NCI-H146 treated with DMSO at 0.1 percent for 48 hours (cell line): ENCODE measurements at regions not wholly inside any gene's neighbourhood (a gene's known extent, or its start where the extent isn't known, plus 50 kb on each side); places are given as distances from the start of the nearest gene placed in this dataset.
A peak's percentile ranks its signal among the peaks of the same experiment; 100 is the strongest.

Source experiments
- DNase-seq: peaks from one replicate; lab custom pipeline; 2025; ENCODE audit not compliant: unreplicated experiment; lab: John Stamatoyannopoulos, UW

DNA sequence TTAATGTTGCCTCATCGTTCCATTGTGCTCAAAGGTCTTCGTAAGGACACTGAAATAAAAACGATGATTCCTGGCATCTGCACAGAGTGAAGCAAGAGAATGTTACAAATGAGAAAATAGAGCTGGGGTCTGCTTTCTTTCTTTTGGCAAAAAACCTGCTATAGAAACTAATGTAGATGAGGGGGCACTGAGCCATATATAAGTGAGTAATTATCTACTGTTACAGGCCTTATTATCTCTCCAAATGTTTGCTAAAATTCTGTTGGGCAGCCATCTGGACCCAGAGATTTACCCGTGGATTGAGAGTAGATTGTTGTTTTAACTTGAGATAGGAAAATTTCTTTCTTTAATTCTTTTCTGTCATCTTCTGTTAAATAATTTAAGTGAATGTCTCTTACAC, 472.5 kb upstream of the PIK3C3 start:
- no peak for DNase-seq

GRCh38 chr18:41466436-41467160, 488.4 kb upstream of the PIK3C3 start:
- no peak for DNase-seq

DNA sequence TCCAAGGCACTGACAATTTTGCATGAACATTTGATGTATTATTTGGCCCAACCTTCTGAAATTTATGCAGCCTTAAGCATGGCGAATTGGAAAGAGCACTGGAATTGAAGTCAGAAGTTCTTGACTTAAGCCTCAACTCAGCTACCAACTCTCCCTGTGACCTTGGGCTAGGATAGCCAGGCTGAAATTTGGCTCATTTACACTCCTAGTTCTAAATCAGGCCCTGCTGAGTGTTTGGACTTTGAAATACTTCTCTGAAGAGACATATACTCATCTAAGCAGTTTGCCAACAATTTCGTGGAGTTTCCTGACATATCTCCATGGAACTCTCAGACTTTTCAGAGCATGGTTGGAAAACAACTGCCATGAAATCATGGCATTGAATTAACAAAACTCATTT, 489.6 kb upstream of the PIK3C3 start:
- DNase-seq, result no peak

GRCh38 chr18:41464278-41464677, 490.8 kb upstream of the PIK3C3 start:
- DNase-seq, result no peak

DNA sequence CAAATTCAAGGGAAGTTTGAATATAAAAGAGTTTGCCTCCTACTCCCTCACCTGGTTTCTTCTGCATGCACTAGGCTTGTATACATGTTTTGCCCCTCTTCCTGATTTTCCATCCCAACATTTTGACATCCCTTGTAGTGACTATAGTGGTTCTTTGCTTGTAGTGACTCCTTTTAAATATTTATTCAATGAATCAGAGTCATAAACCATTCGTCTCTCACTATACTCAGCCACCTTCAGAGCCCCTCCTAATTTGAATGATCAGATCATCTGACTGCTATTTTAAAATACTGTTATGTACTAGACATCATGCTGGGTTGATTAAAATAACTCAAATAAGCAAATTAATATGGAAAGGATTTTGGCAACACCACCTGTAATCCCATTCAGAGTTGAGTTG, 492.1 kb upstream of the PIK3C3 start:
- DNase-seq, result no peak

GRCh38 chr18:41461114-41461513, 493.9 kb upstream of the PIK3C3 start:
- DNase-seq, result no peak

GRCh38 chr18:41459656-41460055, 495.4 kb upstream of the PIK3C3 start:
- DNase-seq, result no peak

DNA sequence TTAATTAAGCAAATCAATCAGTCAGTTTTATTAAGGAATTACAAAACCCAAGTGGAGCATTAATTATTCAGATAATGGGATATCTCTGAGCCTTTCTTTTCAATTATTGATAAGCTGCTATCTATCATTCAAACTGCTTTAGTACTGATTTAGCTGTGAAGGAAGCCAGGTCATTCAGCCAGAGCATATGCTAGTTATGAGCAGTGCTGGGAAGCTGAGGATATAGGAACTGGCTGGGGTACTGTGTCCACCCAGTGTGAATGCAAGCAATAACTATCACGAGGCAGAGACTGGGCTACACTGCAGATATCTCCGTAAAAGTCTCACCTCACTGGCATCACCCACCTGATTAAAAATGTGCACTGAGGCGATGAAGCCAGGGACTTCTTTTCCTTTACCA, 496.7 kb upstream of the PIK3C3 start:
- no peak for DNase-seq

DNA sequence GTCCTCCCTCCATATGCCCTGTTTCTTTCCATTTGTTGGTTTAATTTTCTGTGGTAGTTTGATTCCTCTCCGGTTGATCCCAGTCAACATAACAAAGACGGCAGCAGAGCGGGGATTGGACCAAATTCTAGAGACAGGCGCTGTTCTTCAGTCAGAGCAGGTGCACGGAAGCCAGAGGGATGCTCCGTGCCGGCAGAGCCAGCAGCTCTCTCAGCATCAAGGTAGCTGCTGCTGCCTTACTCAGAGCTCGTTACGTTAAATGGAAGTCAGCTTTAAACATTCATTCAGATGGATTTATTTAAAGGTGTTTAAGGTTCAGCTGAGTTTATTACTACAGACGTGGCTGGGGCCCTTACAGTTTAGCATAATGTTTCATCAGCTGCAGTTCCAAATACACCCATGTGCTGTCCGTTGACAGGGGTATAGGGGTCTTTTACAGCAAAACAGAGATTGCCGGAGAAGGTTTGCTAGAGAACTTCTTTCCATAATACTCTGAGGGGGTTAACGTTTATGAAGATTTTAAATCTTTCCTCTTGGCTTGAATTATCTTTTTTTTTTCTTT, 497.2 kb upstream of the PIK3C3 start:
- DNase-seq, result no peak

DNA sequence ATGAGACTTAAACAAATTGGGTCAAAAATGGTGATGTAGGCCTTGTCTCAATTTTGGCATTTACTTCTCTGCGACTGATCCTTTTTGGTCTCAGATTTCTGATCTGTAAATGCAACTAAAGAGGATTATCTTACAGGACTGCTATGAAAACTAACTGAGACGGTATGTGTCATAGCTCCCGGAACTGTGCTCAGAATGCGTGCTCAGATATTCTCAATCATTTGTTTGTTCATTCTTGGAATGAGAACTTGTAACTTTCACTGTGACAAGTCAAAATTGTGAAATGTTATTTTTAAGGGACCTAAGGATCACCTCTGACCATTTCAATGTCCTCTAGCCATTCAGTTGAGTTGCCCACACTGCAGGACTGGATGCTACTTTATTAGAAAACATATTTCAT, 498.2 kb upstream of the PIK3C3 start:
- DNase-seq, result no peak

DNA sequence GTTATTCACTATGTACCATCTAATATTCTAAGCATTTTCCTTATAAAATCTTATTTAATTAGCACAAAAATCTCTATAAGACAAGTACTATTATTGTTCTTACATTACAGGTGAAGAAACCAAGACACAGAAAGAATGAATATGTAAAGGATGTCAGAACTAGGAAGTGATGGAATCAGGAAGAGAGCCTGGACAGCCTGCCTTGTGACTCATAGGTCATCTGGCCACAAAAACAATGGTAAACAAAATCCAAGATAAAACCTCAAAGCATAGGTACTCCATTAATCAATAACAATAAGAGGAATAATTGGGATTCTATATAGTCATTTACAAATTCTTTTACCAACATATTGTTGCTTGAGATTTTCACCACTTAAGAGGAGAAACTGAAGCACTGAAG, 505.4 kb upstream of the PIK3C3 start:
- no peak for DNase-seq

GRCh38 chr18:41444943-41445342, 510.1 kb upstream of the PIK3C3 start:
- DNase-seq, result no peak

GRCh38 chr18:41436772-41437171, 518.3 kb upstream of the PIK3C3 start:
- no peak for DNase-seq

DNA sequence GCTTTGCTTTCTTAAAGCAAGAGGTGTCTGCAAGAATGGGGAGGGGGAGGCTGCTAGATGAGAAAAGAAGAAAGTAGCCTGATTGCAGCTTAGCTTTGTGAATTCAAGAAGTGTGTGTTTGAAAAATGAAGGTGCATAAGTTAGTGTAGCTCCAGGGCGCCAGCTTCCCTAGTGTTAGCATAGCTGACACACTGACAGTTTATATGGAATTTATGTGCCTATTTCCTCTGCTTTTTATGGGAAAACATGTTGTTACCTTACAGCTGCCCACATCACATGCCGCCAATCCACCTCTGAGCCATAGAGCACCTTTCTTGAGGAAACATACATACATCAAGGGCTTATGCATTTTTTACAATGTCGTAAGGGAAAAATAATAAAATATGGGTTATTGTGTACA, 536.4 kb upstream of the PIK3C3 start:
- no peak for DNase-seq

- DNase-seq, result no peak
Measured at GRCh38 chr18:41416044-41416443, 539.0 kb upstream of the PIK3C3 start.

- DNase-seq, result no peak
Measured at GRCh38 chr18:41410006-41410405, 545.0 kb upstream of the PIK3C3 start.

GRCh38 chr18:41406834-41407233, 548.2 kb upstream of the PIK3C3 start:
- no peak for DNase-seq

GRCh38 chr18:41396861-41397260, 558.2 kb upstream of the PIK3C3 start:
- DNase-seq, result no peak

DNA sequence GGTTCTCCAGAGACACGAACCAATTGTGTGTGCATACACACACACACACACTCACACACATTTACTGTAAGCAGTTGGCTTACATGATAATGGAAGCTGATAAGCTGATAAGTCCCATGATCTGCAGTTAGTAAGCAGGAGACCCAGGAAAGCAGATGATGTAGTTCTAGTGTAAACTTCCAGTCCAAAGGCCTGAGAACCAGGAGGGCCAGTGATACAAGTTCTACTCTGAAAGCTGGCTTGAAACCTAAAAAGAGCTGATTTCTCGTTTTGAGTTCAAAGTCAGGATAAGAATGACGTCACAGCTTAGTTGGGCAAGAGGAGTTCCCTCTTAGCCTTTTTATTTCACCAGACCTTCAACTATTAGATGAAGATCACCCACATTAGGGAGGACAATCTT, 558.8 kb upstream of the PIK3C3 start:
- no peak for DNase-seq

DNA sequence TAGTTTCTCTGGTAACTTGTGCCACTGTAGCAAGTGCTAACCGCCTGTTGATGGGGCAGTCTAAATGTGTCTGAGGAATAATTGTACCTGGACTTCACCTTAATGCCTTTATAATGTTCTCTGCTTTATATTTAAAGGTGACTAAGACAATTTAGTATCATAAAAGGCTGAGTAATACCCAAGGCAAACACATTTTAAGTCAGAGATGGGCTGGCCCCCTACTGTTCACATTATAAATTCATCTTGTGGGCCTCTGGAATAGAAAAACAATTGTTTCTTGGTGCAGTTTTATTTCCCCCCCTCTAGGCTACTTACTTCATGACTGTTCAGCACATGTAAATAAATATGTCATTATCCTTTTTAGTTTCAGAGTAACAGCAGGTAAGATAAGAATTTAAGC, 559.3 kb upstream of the PIK3C3 start:
- DNase-seq, result peak; percentile 96

DNA sequence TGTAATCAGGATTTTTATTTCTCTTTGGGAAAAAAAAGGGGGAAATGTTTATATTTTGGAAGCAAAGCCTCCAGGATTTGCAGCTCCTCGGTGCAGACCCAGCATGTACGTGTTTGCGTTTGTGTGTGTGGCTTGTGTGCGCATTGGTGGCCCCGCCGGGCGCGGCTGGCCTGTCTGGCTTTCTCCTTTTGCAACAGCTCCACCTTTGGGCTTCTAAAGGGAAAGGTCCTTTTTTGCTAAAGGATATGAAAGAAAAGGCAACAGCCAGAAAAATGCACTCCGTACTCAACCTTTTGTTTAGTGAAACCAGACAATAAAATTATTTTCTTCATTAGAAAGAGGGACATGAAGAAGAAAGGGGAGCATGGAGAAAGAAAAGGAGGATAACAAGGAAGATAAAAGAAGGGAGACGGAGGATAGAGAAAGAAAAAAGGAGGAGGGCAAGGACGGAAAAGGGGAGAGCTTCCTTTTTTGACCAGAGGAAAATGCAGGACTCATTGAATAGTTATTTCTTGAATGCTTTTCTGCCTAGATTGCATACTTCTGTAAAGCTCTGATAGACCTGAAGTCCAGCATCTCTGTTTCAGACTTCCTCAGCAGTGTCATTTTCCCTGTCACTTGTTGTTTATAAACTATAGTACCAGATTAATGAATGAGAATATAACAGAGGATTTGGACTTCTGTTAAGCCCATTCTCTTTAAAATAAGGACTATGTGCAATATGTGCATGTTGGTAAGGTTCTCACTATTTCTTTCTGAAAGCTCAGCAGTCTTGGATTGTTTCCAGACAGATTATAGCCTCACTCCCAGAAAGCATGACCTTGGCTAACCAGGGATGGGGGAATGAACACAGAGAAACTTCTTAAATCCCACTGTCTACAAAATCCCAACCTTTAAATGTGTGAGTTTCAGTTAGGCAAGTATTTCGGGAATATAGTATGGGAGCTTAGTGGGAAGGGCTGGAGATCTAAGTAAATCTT, 563.1 kb upstream of the PIK3C3 start:
- peak; percentile 94 for DNase-seq

GRCh38 chr18:41390309-41390708, 564.7 kb upstream of the PIK3C3 start:
- DNase-seq, result no peak
